Loucy (cell line): ENCODE measurements at regions not wholly inside any gene's neighbourhood (a gene's known extent, or its start where the extent isn't known, plus 50 kb on each side); places are given as distances from the start of the nearest gene placed in this dataset.

Experiments
- H2AFZ ChIP-seq: fragments of 200-600 bp; sonication (generic); 2 replicates; pipeline ENCODE4 v1.6.0; 2016; ENCODE audit warnings: antibody characterized with exemption, mild to moderate bottlenecking, low read length, moderate library complexity
- H3F3A ChIP-seq: fragments of 200-600 bp; 2 replicates; pipeline ENCODE4 v1.6.0; 2016; ENCODE audit warnings: antibody characterized with exemption, low read depth, mild to moderate bottlenecking
- H3K27me3 ChIP-seq: fragments of 200-600 bp; sonication (generic); 2 replicates; pipeline ENCODE4 v1.6.1; 2014; ENCODE audit warnings: low read length, mild to moderate bottlenecking; ENCODE audit not compliant: insufficient read depth, poor library complexity, severe bottlenecking
- H3K36me3 ChIP-seq: fragments of 200-600 bp; sonication (generic); 2 replicates; pipeline ENCODE4 v1.6.1; 2016; ENCODE audit warnings: low read length; ENCODE audit not compliant: insufficient read depth
- H3K4me1 ChIP-seq: fragments of 200-600 bp; sonication (generic); 2 replicates; pipeline ENCODE4 v1.5.1; 2014; ENCODE audit warnings: low read length, mild to moderate bottlenecking; ENCODE audit not compliant: insufficient read depth, poor library complexity, severe bottlenecking
- H3K4me2 ChIP-seq: fragments of 200-600 bp; sonication (generic); 2 replicates; pipeline ENCODE4 v1.6.0; 2014; ENCODE audit warnings: antibody characterized with exemption, low read length, low read depth, mild to moderate bottlenecking; ENCODE audit not compliant: poor library complexity, severe bottlenecking
- H3K4me3 ChIP-seq: fragments of 200-600 bp; sonication (generic); 2 replicates; pipeline ENCODE4 v1.5.1; 2014; ENCODE audit warnings: low read length, mild to moderate bottlenecking, mixed read lengths; ENCODE audit not compliant: poor library complexity, severe bottlenecking
- H3K79me2 ChIP-seq: fragments of 200-600 bp; sonication (generic); 2 replicates; pipeline ENCODE4 v1.6.1; 2014; ENCODE audit warnings: low read length; ENCODE audit not compliant: insufficient read depth
- H3K9ac ChIP-seq: fragments of 200-600 bp; sonication (generic); 2 replicates; pipeline ENCODE4 v1.6.0; 2014; ENCODE audit warnings: mild to moderate bottlenecking, low read depth, low read length, moderate library complexity; ENCODE audit not compliant: poor library complexity, severe bottlenecking
- H3K9me2 ChIP-seq: fragments of 200-600 bp; sonication (generic); replicated peaks from 2 replicates; pipeline ENCODE4 v1.6.1; 2016; ENCODE audit warnings: low read depth, low read length, mixed read lengths
- H3K9me3 ChIP-seq: fragments of 200-600 bp; sonication (generic); 2 replicates; pipeline ENCODE4 v1.6.1; 2014; ENCODE audit warnings: mild to moderate bottlenecking, antibody characterized with exemption, low read length, low read depth; ENCODE audit not compliant: insufficient read depth
- H4K20me1 ChIP-seq: fragments of 200-600 bp; sonication (generic); 2 replicates; pipeline ENCODE4 v1.6.0; 2014; ENCODE audit warnings: antibody characterized with exemption, low read length, mild to moderate bottlenecking; ENCODE audit not compliant: insufficient read depth, poor library complexity, severe bottlenecking
- CTCF ChIP-seq: fragments of 200-600 bp; sonication (generic); conservative IDR thresholded peaks from 2 replicates; pipeline ENCODE4 v1.5.1; 2014; ENCODE audit warnings: mild to moderate bottlenecking, antibody characterized with exemption, low read length
- EZH2phosphoT487 ChIP-seq: fragments of 200-600 bp; IDR thresholded peaks from 2 replicates; pipeline ENCODE4 v1.6.1; 2018; ENCODE audit warnings: antibody characterized with exemption, mild to moderate bottlenecking, moderate library complexity, borderline replicate concordance

GRCh38 chr6:112697265-112697664 lies 350.1 kb downstream of the RFPL4B start:
- no peaks in the 10 kb centered on the region for H3K79me2 ChIP-seq
- no peaks in the 10 kb centered on the region for H3K9me3 ChIP-seq
- H3K4me2 ChIP-seq = no peak overlapping the region
- H3K9ac ChIP-seq = no peak overlapping the region
- no peak overlapping the region for H2AFZ ChIP-seq
- H3F3A ChIP-seq = no peaks in the 10 kb centered on the region
- no peak overlapping the region for H3K4me3 ChIP-seq
- H3K27me3 ChIP-seq = no peaks in the 10 kb centered on the region
- H3K36me3 ChIP-seq = no peaks in the 10 kb centered on the region
- H4K20me1 ChIP-seq = no peaks in the 10 kb centered on the region
- TF ChIP-seq CTCF = no peak
- TF ChIP-seq EZH2phosphoT487 = no peak
- H3K4me1 ChIP-seq = no peaks in the 10 kb centered on the region
- H3K9me2 ChIP-seq = no peaks in the 10 kb centered on the region

GRCh38 chr6:112701201-112701600 lies 354.1 kb downstream of the RFPL4B start:
- Histone ChIP-seq H3K4me1 (no peaks in the 10 kb centered on the region), H3K79me2 (no peaks in the 10 kb centered on the region), H4K20me1 (no peaks in the 10 kb centered on the region), H2AFZ (no peak overlapping the region), H3F3A (no peaks in the 10 kb centered on the region), H3K9me2 (no peaks in the 10 kb centered on the region; the same call in 1 of the 2 replicates), H3K27me3 (no peaks in the 10 kb centered on the region), H3K9me3 (no peaks in the 10 kb centered on the region), H3K9ac (no peak overlapping the region), H3K4me3 (no peak overlapping the region), H3K36me3 (no peaks in the 10 kb centered on the region), H3K4me2 (no peak overlapping the region)
- TF ChIP-seq EZH2phosphoT487 (no peak), CTCF (no peak)

- TF ChIP-seq EZH2phosphoT487 = no peak
- no peak for TF ChIP-seq CTCF
- Histone ChIP-seq H4K20me1 (no peaks in the 10 kb centered on the region), H3K4me1 (no peaks in the 10 kb centered on the region), H3K9me3 (no peaks in the 10 kb centered on the region), H3K27me3 (no peaks in the 10 kb centered on the region), H3K4me3 (no peak overlapping the region), H3K79me2 (no peaks in the 10 kb centered on the region), H3K4me2 (no peak overlapping the region), H3K36me3 (no peaks in the 10 kb centered on the region), H3K9ac (no peak overlapping the region), H2AFZ (no peak overlapping the region), H3F3A (no peaks in the 10 kb centered on the region), H3K9me2 (no peaks in the 10 kb centered on the region)
Measured at GRCh38 chr6:112710710-112711109, 363.6 kb downstream of the RFPL4B start.
